ENCODE measurements at regions not wholly inside any gene's neighbourhood (a gene's known extent, or its start where the extent isn't known, plus 50 kb on each side); places are given as distances from the start of the nearest gene placed in this dataset.

GRCh38 chr11:104588970-104589369, 309.3 kb downstream of the CASP12 start:
- no peak for TF ChIP-seq CTCF (IDR thresholded peaks at IDR 0.05; ENCODE audit: insufficient read depth, low read depth, low read length)
- TF ChIP-seq EZH2 (IDR thresholded peaks at IDR 0.05; ENCODE audit: insufficient read depth, low read length), result no peak
